GM19023 (cell line): ENCODE measurements at regions not wholly inside any gene's neighbourhood (a gene's known extent, or its start where the extent isn't known, plus 50 kb on each side); places are given as distances from the start of the nearest gene placed in this dataset.
A peak's percentile ranks its signal among the peaks of the same experiment; 100 is the strongest.

Experiments
- ATAC-seq: cut with Tn5 transposase; IDR thresholded peaks from one replicate; pipeline ENCODE4 v1.9.1; 2021; ENCODE audit warnings: mild to moderate bottlenecking, moderate library complexity; ENCODE audit not compliant: unreplicated experiment

- no peak for ATAC-seq
These were observed 249.7 kb downstream of the C4orf33 start for GRCh38 chr4:129345609-129346008.

DNA sequence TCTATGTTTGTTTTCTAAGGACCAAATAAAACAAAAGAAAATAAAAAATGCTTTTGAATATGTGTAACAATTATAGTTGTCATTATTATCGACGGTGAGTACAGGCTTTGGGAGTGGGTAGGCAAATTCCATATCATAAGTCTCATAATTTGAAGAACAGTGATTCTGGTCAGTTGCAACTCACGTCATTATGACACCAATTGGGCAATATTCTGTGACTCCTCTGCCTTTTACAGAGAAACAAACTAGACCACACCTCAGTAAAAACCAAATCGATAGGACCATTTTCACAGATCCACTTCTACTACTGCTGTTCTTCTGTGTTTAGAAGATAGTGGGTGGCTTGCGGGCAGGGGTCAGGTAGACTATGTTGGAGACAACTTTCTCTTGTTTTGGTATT lies 250.1 kb downstream of the C4orf33 start:
- ATAC-seq: no peak

DNA sequence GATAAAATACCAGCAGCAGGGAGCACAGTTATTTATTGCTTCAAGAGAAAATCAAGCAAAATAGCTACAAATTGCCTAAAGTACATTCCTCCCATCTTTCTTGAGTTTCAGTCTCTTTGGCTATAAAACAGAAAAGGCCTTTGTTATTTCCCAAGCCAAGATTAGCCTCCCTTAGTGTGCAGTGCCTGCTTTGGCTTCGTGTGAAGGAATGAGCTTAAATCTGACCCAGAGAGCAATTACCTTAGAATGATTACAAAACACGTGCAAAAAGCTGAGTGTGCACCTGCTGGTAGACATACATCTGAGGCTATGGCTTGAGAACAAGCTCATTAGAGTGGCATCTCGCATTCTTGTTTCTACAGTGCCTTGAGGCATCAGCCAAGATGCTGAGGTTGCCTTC lies 250.8 kb downstream of the C4orf33 start:
- no peak for ATAC-seq

DNA sequence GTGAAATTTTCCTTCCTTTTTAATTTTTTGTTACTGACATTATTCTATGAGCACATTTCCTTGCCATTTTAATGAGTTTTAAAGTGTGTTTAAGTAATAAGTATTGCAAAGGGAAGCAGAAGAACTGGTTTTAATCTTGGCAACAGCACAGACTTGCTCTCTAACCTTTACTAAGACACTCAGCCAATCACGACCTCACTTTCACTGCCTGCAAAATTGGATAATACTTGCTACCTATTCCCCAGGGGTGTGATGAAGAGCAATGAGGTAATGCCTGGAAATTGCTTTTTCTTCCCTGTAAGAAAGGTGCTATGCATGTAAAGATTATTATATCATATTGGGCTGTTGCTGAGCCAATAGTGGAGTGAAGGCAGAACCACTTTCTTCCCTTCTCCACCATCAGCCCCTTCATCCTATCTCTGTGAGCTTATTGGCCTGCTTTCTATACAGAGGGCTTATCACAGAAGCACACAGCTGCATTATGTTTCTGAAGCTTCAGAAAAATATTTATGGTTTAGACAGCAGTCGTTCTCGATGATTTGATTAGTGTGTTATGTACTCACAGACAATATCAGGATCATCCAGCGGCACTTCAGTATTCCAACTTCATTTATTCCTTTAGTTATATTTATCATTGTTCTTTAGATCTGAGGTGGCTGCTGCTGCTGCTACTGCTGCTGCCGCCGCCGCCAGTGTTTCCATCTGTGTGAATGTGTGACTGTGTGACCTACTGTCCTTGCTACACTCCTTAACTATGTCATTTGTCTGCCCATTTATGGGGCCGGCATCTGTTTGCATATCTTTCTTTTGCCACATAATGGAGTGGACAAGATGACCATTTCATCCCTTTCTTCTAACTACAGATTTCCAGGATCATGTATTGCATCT lies 255.1 kb downstream of the C4orf33 start:
- no peak for ATAC-seq

DNA sequence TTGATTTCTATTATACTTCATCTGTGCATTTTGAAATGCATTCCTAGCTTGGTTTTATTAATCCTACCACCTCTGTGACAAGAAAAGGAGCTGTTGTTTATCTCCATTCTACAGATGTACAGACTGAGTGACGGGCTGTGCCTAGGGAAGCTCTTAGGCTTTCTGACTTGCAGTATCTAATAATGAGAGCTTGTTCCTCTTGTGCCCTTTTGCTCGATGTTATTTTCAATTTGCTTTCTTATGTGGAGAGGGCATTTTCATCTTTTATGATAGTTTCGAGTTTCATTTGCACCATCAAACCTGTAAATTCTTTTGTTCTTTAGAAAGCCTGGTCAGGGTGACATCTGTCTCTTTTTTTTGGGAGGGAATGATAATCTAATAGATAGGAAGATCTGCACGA lies 256.5 kb downstream of the C4orf33 start:
- ATAC-seq: no peak

GRCh38 chr4:129353490-129353889 lies 257.5 kb downstream of the C4orf33 start:
- ATAC-seq: no peak

GRCh38 chr4:129355031-129355430 lies 259.1 kb downstream of the C4orf33 start:
- no peak for ATAC-seq

DNA sequence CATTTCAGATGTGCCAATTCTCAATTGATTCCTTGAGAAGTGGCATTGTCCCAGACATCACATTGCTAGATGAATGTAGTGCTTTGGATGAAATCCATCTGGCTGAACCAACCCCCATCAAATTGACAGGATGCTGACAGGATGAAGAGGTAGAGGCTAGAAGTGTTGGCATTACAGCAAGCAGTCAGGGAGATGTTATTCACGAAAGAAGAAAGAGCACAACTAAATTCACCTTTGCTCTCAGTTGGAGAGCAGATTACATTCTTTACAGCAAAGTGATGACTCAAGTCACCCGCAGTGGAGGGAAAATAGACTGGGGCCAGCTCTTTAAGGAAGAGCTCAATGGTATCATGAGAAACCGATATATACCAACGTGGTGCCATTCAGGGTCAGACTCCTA lies 259.6 kb downstream of the C4orf33 start:
- ATAC-seq: no peak

DNA sequence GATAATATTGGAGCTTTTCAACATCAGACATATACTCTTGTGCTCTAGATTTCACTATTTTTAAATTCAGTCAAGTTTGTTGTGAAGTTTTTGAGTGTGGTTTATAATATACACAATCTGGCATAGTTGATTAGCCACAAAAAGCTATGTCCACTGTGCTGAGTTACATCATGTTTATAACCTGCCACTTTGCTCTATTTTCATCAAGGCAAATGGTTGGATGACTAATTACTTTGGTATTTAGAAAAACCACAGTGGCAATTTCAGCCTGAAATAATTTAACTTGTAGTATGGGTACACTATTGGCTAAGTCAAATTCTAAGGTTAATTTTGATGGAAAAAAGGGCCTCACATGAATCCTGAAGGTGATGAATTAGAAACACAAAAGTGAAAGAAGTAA lies 262.6 kb downstream of the C4orf33 start:
- ATAC-seq: no peak

- ATAC-seq: no peak
These were observed 263.5 kb downstream of the C4orf33 start for GRCh38 chr4:129359461-129359860.

- peak; percentile 76 for ATAC-seq
These were observed 266.8 kb downstream of the C4orf33 start for GRCh38 chr4:129362691-129363274.

DNA sequence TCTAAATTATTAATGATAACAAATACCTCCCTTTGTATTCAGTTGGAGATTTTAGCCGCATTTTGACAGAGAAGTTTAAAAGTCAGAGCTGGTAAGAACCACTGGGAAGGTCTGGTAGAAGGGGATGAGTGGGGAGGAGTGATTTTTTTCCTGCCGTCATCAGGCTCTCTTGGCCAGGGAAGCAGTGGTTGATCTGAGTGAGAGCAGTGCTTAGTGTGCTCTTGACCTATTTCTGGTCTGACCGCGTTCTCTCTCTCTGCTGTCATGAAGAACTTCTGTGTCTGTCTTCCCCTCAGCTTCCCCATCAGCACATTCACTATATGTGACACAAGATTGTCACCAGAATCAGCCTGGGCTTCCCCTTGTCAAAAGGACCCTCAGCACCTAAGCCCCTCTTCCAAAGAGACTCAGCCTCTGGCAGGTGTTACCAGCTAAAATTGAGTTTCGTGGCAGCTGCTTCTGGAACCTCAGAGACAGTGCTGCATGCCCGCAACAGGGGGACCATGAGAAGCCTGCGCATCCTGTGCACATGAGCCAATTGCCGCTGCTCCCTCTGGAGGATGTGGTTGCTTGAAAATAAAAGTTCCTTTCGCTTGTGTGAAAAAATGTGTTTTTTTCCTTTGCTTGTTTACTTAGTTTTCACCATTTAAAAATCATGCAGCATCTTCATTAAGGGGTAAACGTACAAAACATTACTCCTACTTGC lies 268.9 kb downstream of the C4orf33 start:
- no peak for ATAC-seq

- ATAC-seq: no peak
These were observed 273.5 kb downstream of the C4orf33 start for GRCh38 chr4:129369361-129370010.

- ATAC-seq: no peak
These were observed 275.1 kb downstream of the C4orf33 start for GRCh38 chr4:129371065-129371464.

GRCh38 chr4:129371926-129372325 lies 276.0 kb downstream of the C4orf33 start:
- no peak for ATAC-seq

DNA sequence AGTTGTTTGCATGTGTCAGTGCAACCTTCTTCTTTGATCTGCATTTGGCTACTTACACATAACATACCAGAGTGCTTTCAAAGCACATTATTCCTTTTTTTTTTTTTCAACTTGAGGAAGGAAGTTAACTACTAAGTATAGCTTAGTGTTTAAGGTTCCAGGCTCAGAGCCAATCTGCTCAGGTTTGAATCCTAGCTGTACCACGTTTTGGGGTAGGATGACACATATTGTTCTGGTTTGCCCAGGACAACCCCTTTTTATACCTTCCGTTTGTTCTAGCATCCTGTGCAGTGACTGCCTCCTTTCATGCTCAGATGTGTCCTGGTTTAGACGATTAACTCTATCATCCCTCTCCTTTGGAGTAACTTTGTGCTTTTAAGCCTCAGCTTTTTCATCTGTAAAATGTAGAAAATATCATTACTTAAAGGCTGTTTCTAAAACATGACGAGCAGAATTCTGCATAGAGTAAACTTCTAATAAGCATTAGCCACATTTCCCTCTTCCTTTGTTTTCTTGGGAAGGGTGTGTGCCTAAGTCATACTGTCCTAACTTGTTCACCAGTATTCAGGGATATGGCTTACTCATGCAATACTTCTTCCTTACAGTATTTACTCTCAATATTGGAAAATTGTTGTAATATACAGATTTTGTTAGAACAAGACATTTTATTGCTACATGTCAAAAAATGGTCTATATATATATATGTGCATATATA lies 281.3 kb downstream of the C4orf33 start:
- no peak for ATAC-seq

GRCh38 chr4:129378364-129378763 lies 282.4 kb downstream of the C4orf33 start:
- ATAC-seq: no peak

- ATAC-seq: no peak
These were observed 283.5 kb downstream of the C4orf33 start for GRCh38 chr4:129379429-129379828.

- no peak for ATAC-seq
These were observed 289.0 kb downstream of the C4orf33 start for GRCh38 chr4:129384974-129385373.

DNA sequence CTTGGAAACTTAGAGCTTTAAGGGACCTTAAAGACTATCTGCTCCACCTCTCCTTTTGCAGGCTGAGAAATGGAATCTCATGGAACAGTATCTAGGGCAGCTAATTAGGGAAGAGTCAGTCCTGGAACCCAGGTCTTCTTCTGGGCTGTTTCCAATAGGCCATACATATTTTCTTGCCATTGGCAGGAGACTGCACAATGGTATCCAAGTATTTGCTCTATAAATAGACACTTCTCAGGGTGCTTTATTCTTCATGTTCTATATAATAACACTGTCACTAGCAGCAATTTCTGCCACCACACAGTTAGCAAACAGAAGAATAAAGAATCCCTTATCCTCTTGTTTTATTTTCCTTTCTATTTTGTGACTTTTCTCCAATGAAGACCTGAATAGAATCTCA lies 291.7 kb downstream of the C4orf33 start:
- no peak for ATAC-seq

DNA sequence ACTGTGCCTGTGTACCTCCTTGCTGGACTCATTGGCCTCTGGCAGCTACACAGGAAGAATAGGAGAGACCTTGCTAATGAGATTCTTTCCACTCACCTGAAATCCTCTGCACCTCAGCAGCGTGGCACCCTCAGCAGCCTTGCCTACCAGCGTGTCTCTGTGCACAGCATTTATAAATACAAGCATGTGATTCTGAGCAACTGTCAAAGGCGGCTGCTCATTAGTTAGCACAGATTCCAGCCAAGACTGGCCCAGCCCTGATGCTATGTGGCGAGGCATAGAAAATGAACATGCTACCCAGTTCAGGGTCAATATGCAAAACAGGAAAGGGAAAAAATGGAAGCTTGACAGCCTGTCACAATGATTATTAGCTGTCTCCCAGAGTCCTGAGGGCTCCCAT lies 298.0 kb downstream of the C4orf33 start:
- no peak for ATAC-seq
